Stimulated activated CD4-positive, alpha-beta T cell treated with anti-CD3 and anti-CD28 coated beads, Interleukin-2, amount 100 ng/mL, for 24 hours (primary cell): ENCODE measurements at regions not wholly inside any gene's neighbourhood (a gene's known extent, or its start where the extent isn't known, plus 50 kb on each side); places are given as distances from the start of the nearest gene placed in this dataset.

Experiments
- DNase-seq, 2 donors: peaks; one replicate each; pipeline ENCODE4 v3.0.0-alpha.2; 2020

GRCh38 chr5:123787635-123788034 lies 275.7 kb downstream of the CSNK1G3 start:
- DNase-seq = no peak

GRCh38 chr5:123787136-123787535 lies 275.2 kb downstream of the CSNK1G3 start:
- DNase-seq = no peak

- no peak for DNase-seq
Measured at GRCh38 chr5:123786411-123786810, 274.4 kb downstream of the CSNK1G3 start.

GRCh38 chr5:123785162-123786071 lies 273.4 kb downstream of the CSNK1G3 start:
- DNase-seq = no peak

- DNase-seq = no peak
Measured at GRCh38 chr5:123783421-123783820, 271.4 kb downstream of the CSNK1G3 start.

- no peak for DNase-seq
Measured at GRCh38 chr5:123778641-123779040, 266.7 kb downstream of the CSNK1G3 start.

GRCh38 chr5:123776761-123777160 lies 264.8 kb downstream of the CSNK1G3 start:
- no peak for DNase-seq

- DNase-seq = no peak
Measured at GRCh38 chr5:123771715-123772114, 259.7 kb downstream of the CSNK1G3 start.

GRCh38 chr5:123763201-123763600 lies 251.2 kb downstream of the CSNK1G3 start:
- DNase-seq = no peak

GRCh38 chr5:123756816-123757215 lies 244.8 kb downstream of the CSNK1G3 start:
- DNase-seq = no peak

- no peak for DNase-seq
Measured at GRCh38 chr5:123756318-123756665, 244.3 kb downstream of the CSNK1G3 start.

GRCh38 chr5:123755653-123756317 lies 243.8 kb downstream of the CSNK1G3 start:
- no peak for DNase-seq

- no peak for DNase-seq
Measured at GRCh38 chr5:123754908-123755307, 242.9 kb downstream of the CSNK1G3 start.

- DNase-seq = no peak
Measured at GRCh38 chr5:123753937-123754891, 242.2 kb downstream of the CSNK1G3 start.

- DNase-seq = no peak
Measured at GRCh38 chr5:123753180-123753936, 241.4 kb downstream of the CSNK1G3 start.

GRCh38 chr5:123752552-123753179 lies 240.7 kb downstream of the CSNK1G3 start:
- no peak for DNase-seq

GRCh38 chr5:123751670-123752069 lies 239.7 kb downstream of the CSNK1G3 start:
- no peak for DNase-seq

GRCh38 chr5:123748239-123748638 lies 236.3 kb downstream of the CSNK1G3 start:
- no peak for DNase-seq

- no peak for DNase-seq
Measured at GRCh38 chr5:123746683-123747360, 234.8 kb downstream of the CSNK1G3 start.

- no peak for DNase-seq
Measured at GRCh38 chr5:123743990-123744583, 232.1 kb downstream of the CSNK1G3 start.

- DNase-seq = no peak
Measured at GRCh38 chr5:123735384-123735783, 223.4 kb downstream of the CSNK1G3 start.
